Activated CD8-positive, alpha-beta T cell treated with anti-CD3 and anti-CD28 coated beads for 36 hours (primary cell): ENCODE measurements at regions not wholly inside any gene's neighbourhood (a gene's known extent, or its start where the extent isn't known, plus 50 kb on each side); places are given as distances from the start of the nearest gene placed in this dataset.
A peak's percentile ranks its signal among the peaks of the same experiment; 100 is the strongest.
"Not testable (repeated sequence)": the region's sequence is repeated elsewhere in the genome, so short reads cannot be mapped to it uniquely, and the experiment has no call there.

Experiments used
- ATAC-seq: fragments of 200-7000 bp; cut with Tn5 transposase; one replicate; pipeline ENCODE4 v1.10.0; 2021; ENCODE audit warnings: mild to moderate bottlenecking, moderate library complexity
- CTCF ChIA-PET: fragments of 350-600 bp; sonication (Branson Sonifier 250); formaldehyde crosslinking; loops from one replicate; lab custom pipeline; 2021; ENCODE audit warnings: antibody characterized with exemption; lab: Charles Lee
- POLR2A ChIA-PET: fragments of 350-600 bp; sonication (Branson Sonifier 250); formaldehyde crosslinking; loops from one replicate; lab custom pipeline; 2021; ENCODE audit warnings: antibody characterized with exemption; lab: Charles Lee
- DNase-seq: peaks from one replicate; pipeline ENCODE4 v3.0.0-alpha.2; 2020
- H3K27ac Mint-ChIP-seq: one replicate; pipeline ENCODE4 v1.8.0; 2021; ENCODE audit warnings: mild to moderate bottlenecking, mixed read lengths
- H3K27me3 Mint-ChIP-seq: one replicate; pipeline ENCODE4 v1.8.0; 2021; ENCODE audit warnings: mixed read lengths
- H3K36me3 Mint-ChIP-seq: one replicate; pipeline ENCODE4 v1.8.0; 2021; ENCODE audit warnings: low read depth, mixed read lengths
- H3K4me1 Mint-ChIP-seq: one replicate; pipeline ENCODE4 v1.8.0; 2021; ENCODE audit warnings: low read depth, mixed read lengths
- H3K4me3 Mint-ChIP-seq: one replicate; pipeline ENCODE4 v1.8.0; 2021; ENCODE audit warnings: mild to moderate bottlenecking, moderate library complexity, mixed read lengths
- H3K9me3 Mint-ChIP-seq: one replicate; pipeline ENCODE4 v1.8.0; 2021; ENCODE audit warnings: mixed read lengths
- intact Hi-C: fragments of 100-400 bp; cut with micrococcal nuclease; formaldehyde crosslinking; loops from one replicate; pipeline ENCODE4 v1.10.0; 2022
- TF ChIP-seq, protein P1 (sequence below): fragments of 200-600 bp; IDR thresholded peaks from one replicate; pipeline ENCODE4 v1.8.0; 2022; ENCODE audit warnings: antibody characterized with exemption, mild to moderate bottlenecking

DNA sequence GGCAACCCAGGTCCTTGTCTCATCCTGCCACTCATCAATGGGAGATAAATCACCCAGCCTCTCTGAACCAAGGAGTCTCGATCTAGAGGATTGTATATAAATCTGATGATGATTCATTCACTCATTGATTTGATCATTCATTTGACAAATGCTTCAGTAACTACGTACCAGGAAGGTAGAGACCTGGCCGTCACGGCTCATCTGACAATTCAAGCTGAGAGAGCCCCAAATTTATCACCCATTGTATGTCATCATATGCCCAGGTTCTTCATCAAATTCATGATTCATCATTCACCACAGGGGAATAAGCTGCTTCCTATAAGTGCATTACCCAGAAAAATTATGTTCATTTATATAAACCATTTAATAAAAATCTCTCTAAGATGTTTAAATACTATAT lies 116.9 kb downstream of the FAM161A start:
- Mint-ChIP-seq H3K9me3 (no peaks in the 10 kb centered on the region), H3K27ac (no peak overlapping the region), H3K4me1 (no peaks in the 10 kb centered on the region), H3K27me3 (no peaks in the 10 kb centered on the region), H3K4me3 (no peak overlapping the region), H3K36me3 (no peaks in the 10 kb centered on the region)
- ChIA-PET POLR2A (no interaction called here), CTCF (no interaction called here)
- TF ChIP-seq, protein P1, sequence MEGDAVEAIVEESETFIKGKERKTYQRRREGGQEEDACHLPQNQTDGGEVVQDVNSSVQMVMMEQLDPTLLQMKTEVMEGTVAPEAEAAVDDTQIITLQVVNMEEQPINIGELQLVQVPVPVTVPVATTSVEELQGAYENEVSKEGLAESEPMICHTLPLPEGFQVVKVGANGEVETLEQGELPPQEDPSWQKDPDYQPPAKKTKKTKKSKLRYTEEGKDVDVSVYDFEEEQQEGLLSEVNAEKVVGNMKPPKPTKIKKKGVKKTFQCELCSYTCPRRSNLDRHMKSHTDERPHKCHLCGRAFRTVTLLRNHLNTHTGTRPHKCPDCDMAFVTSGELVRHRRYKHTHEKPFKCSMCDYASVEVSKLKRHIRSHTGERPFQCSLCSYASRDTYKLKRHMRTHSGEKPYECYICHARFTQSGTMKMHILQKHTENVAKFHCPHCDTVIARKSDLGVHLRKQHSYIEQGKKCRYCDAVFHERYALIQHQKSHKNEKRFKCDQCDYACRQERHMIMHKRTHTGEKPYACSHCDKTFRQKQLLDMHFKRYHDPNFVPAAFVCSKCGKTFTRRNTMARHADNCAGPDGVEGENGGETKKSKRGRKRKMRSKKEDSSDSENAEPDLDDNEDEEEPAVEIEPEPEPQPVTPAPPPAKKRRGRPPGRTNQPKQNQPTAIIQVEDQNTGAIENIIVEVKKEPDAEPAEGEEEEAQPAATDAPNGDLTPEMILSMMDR: no peak
- ATAC-seq (no peak), DNase-seq (no peak)
- intact Hi-C loops: no loop called here

DNA sequence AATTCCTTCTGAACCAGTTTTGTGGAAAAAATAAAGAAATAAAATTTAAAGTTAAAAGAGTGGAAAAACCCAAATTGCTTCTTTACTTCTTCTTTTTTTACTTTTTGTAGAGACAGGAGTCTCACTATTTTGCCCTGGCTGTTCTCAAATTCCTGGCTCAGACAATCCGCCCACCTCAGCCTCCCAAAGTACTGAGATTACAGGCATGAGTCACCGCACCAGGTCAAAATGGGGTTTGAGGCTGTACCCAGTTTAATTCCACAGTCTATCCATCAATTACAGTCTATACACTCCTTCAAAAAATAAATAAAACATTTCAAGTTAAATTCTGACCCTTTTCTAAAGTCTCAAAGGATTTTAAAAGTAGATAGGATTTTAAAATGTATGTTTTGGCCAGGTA lies 120.3 kb downstream of the FAM161A start:
- Mint-ChIP-seq H3K9me3 (no peaks in the 10 kb centered on the region), H3K4me3 (no peak overlapping the region), H3K27me3 (no peaks in the 10 kb centered on the region), H3K36me3 (no peaks in the 10 kb centered on the region), H3K4me1 (no peaks in the 10 kb centered on the region), H3K27ac (no peak overlapping the region)
- DNase-seq (no peak), ATAC-seq (no peak)
- POLR2A ChIA-PET: interaction anchor here (0.7 kb wide), 1 partner anchor 1098 kb away, joined by 3 read pairs; no protein-coding TSS in a partner anchor
- CTCF ChIA-PET: no interaction called here
- intact Hi-C loops: no loop called here
- TF ChIP-seq, protein P1: no peak

DNA sequence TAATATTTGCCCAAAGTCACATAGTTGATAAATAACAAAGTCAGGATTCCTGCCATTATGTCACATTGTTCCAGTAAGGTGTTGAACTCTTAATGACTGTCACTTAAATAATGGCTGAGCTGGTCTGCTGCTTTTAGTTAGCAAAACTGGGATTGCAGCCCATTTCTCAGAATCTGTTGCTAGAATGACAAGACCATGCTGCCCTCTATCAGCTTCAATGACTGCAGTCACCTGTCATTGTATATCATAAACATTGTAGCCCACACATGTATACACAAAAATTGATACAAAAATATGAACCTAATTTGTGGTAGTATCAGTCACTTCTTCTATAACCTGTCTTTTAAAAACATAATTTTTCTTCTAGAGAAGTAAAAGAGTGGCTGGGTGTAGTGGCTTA lies 121.1 kb downstream of the FAM161A start:
- DNase-seq (no peak), ATAC-seq (no peak)
- ChIA-PET CTCF (no interaction called here), POLR2A (no interaction called here)
- H3K4me3 Mint-ChIP-seq: no peak overlapping the region
- intact Hi-C loops: no loop called here
- no peak overlapping the region for H3K27ac Mint-ChIP-seq
- H3K9me3 Mint-ChIP-seq: peaks cover 1% of the 10 kb centered on the region
- TF ChIP-seq, protein P1: no peak
- peaks cover 3% of the 10 kb centered on the region for H3K4me1 Mint-ChIP-seq
- H3K27me3 Mint-ChIP-seq: no peaks in the 10 kb centered on the region
- H3K36me3 Mint-ChIP-seq: no peaks in the 10 kb centered on the region

DNA sequence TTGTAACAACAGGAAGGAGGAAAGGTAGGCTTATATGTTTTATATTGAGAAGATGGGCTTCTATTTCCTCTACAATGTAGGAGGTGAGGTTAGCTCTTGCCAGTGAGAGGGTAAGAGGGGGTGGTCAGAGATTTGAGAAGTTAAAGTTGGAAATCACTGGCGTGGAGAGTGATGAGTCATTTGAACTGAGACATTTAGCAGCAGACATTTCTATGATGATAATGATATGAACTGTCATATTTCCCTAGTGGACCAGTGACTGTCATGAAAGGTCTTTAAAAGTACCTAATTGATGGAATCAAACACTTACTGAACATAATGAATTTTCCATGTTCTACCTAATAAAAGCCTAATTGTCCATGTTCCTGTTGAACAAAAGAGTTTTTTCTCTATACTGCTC lies 126.1 kb downstream of the FAM161A start:
- H3K9me3 Mint-ChIP-seq: peaks cover 15% of the 10 kb centered on the region
- DNase-seq: no peak
- no peak overlapping the region for H3K27ac Mint-ChIP-seq
- TF ChIP-seq, protein P1: no peak
- H3K4me1 Mint-ChIP-seq: peaks cover 14% of the 10 kb centered on the region
- ATAC-seq: peak; percentile 83
- H3K36me3 Mint-ChIP-seq: no peaks in the 10 kb centered on the region
- H3K4me3 Mint-ChIP-seq: no peak overlapping the region
- intact Hi-C loops: no loop called here
- CTCF ChIA-PET: no interaction called here
- no peaks in the 10 kb centered on the region for H3K27me3 Mint-ChIP-seq
- POLR2A ChIA-PET: no interaction called here

DNA sequence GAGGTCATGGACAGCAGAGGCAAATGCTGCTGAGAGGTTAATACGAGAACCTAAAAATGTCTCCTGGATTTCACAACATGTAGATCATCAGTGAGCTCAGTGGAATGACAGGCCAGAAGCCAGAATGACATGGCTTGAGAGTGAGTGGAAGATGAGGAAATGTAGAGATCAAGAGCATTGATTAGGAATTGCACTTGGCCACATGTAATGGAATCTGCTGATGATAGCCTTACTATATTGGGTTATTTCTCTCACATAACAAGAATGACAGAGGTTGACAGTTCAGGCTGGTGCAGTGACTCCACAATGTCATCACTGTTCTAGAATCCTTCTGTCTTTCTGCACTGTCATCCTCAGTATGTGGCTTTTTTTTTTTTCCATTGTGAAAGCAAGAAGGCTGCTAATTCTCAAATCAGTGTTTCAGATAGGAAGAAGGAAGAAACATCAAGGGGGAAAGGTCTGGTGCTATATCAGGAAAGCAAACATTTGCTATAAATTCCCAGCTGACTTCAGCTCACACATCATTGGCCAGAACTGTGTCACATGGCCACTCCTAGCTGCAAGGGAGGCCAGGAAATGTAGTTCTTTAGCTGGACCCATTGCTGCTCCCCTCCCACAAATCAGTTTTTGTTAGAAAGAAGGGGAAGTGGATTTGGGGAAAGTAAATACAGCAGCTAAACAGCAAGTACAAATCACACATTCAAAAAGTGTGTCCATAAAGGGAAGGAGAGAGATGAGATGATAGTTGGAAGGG lies 127.2 kb downstream of the FAM161A start:
- H3K36me3 Mint-ChIP-seq: no peaks in the 10 kb centered on the region
- ChIA-PET POLR2A (no interaction called here), CTCF (no interaction called here)
- intact Hi-C loops: no loop called here
- no peak overlapping the region for H3K27ac Mint-ChIP-seq
- TF ChIP-seq, protein P1: no peak
- DNase-seq (peak; percentile 21), ATAC-seq (no peak)
- H3K4me1 Mint-ChIP-seq: peaks cover 14% of the 10 kb centered on the region
- no peaks in the 10 kb centered on the region for H3K27me3 Mint-ChIP-seq
- H3K9me3 Mint-ChIP-seq: peaks cover 15% of the 10 kb centered on the region
- H3K4me3 Mint-ChIP-seq: no peak overlapping the region

DNA sequence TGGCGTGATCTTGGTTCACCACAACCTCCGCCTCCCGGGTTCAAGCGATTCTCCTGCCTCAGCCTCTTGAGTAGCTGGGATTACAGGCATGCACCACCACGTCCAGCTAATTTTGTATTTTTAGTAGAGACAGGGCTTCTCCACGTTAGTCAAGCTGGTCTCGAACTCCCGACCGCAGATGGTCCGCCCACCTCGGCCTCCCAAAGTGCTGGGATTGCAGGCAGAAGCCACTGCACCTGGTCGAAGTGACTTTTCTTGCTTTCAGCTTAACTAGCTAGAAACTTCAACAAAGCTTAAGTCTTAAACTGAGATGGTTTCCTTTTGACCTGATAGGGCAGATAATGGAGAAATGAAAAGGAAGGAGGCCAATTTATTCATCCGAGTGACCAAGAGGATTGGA lies 130.5 kb downstream of the FAM161A start:
- intact Hi-C loops, CTCF ChIA-PET, H3K27me3 Mint-ChIP-seq, H3K36me3 Mint-ChIP-seq, ATAC-seq, H3K4me3 Mint-ChIP-seq, H3K27ac Mint-ChIP-seq, DNase-seq: not testable (repeated sequence)
- POLR2A ChIA-PET: interaction anchor here (1.3 kb wide), 1 partner anchor 10 kb away, joined by 4 read pairs; no protein-coding TSS in a partner anchor
- H3K9me3 Mint-ChIP-seq: peaks cover 15% of the 10 kb centered on the region
- peaks cover 14% of the 10 kb centered on the region for H3K4me1 Mint-ChIP-seq
